Stimulated activated CD4-positive, alpha-beta T cell treated with anti-CD3 and anti-CD28 coated beads, Interleukin-12 subunit alpha, Interleukin-12 subunit beta, amount 100 ng/mL, for 4 hours (primary cell): ENCODE measurements at regions not wholly inside any gene's neighbourhood (a gene's known extent, or its start where the extent isn't known, plus 50 kb on each side); places are given as distances from the start of the nearest gene placed in this dataset.

ENCODE experiments used
- DNase-seq: peaks from one replicate; pipeline ENCODE4 v3.0.0-alpha.2; 2020

- no peak for DNase-seq
Measured at GRCh38 chr11:28547321-28547741, 439.1 kb downstream of the METTL15 start.

- DNase-seq = no peak
Measured at GRCh38 chr11:28545536-28545935, 437.3 kb downstream of the METTL15 start.

GRCh38 chr11:28542561-28542960, 434.4 kb downstream of the METTL15 start:
- no peak for DNase-seq

GRCh38 chr11:28539239-28540030, 431.2 kb downstream of the METTL15 start:
- DNase-seq = no peak

GRCh38 chr11:28537822-28538221, 429.6 kb downstream of the METTL15 start:
- DNase-seq = no peak

- no peak for DNase-seq
Measured at GRCh38 chr11:28536504-28537267, 428.5 kb downstream of the METTL15 start.

- no peak for DNase-seq
Measured at GRCh38 chr11:28535677-28536076, 427.5 kb downstream of the METTL15 start.

GRCh38 chr11:28529540-28530410, 421.6 kb downstream of the METTL15 start:
- no peak for DNase-seq

- no peak for DNase-seq
Measured at GRCh38 chr11:28529046-28529445, 420.9 kb downstream of the METTL15 start.

- no peak for DNase-seq
Measured at GRCh38 chr11:28528217-28528616, 420.0 kb downstream of the METTL15 start.

- DNase-seq = no peak
Measured at GRCh38 chr11:28526406-28526751, 418.2 kb downstream of the METTL15 start.

- DNase-seq = no peak
Measured at GRCh38 chr11:28525636-28526405, 417.6 kb downstream of the METTL15 start.

GRCh38 chr11:28524098-28524497, 415.9 kb downstream of the METTL15 start:
- no peak for DNase-seq

- DNase-seq = no peak
Measured at GRCh38 chr11:28521075-28521474, 412.9 kb downstream of the METTL15 start.

GRCh38 chr11:28520291-28520690, 412.1 kb downstream of the METTL15 start:
- no peak for DNase-seq

- DNase-seq = no peak
Measured at GRCh38 chr11:28518825-28519224, 410.6 kb downstream of the METTL15 start.

GRCh38 chr11:28517621-28518020, 409.4 kb downstream of the METTL15 start:
- DNase-seq = no peak

GRCh38 chr11:28514391-28514790, 406.2 kb downstream of the METTL15 start:
- DNase-seq = no peak

- DNase-seq = no peak
Measured at GRCh38 chr11:28512143-28512756, 404.1 kb downstream of the METTL15 start.

- no peak for DNase-seq
Measured at GRCh38 chr11:28505232-28505631, 397.0 kb downstream of the METTL15 start.

GRCh38 chr11:28504555-28505110, 396.4 kb downstream of the METTL15 start:
- no peak for DNase-seq

GRCh38 chr11:28495333-28495732, 387.1 kb downstream of the METTL15 start:
- no peak for DNase-seq
